ENCODE measurements at regions not wholly inside any gene's neighbourhood (a gene's known extent, or its start where the extent isn't known, plus 50 kb on each side); places are given as distances from the start of the nearest gene placed in this dataset.

- peak; percentile 27 for DNase-seq (ENCODE audit: extremely low read depth, low read depth)
- TF ChIP-seq CTCF (IDR thresholded peaks at IDR 0.05; ENCODE audit: low read depth, low read length, missing control alignments) = no peak
- H3K4me3 ChIP-seq (replicated peaks; ENCODE audit: low read depth, low read length) = no peak overlapping the region
Measured at GRCh38 chr20:52552181-52552872, 360.7 kb upstream of the ZFP64 start.

- no peak for TF ChIP-seq CTCF (IDR thresholded peaks at IDR 0.05; ENCODE audit: low read depth, low read length, missing control alignments)
- H3K4me3 ChIP-seq (replicated peaks; ENCODE audit: low read depth, low read length) = no peak overlapping the region
- no peak for DNase-seq (ENCODE audit: extremely low read depth, low read depth)
Measured at GRCh38 chr20:52542131-52542530, 350.6 kb upstream of the ZFP64 start.

- TF ChIP-seq CTCF (IDR thresholded peaks at IDR 0.05; ENCODE audit: low read depth, low read length, missing control alignments) = no peak
- H3K4me3 ChIP-seq (replicated peaks; ENCODE audit: low read depth, low read length) = no peak overlapping the region
- no peak for DNase-seq (ENCODE audit: extremely low read depth, low read depth)
Measured at GRCh38 chr20:52540509-52540908, 348.9 kb upstream of the ZFP64 start.

- no peak for DNase-seq (ENCODE audit: extremely low read depth, low read depth)
- no peak for TF ChIP-seq CTCF (IDR thresholded peaks at IDR 0.05; ENCODE audit: low read depth, low read length, missing control alignments)
- no peak overlapping the region for H3K4me3 ChIP-seq (replicated peaks; ENCODE audit: low read depth, low read length)
Measured at GRCh38 chr20:52539891-52540290, 348.3 kb upstream of the ZFP64 start.

GRCh38 chr20:52536841-52537400 lies 345.3 kb upstream of the ZFP64 start:
- TF ChIP-seq CTCF (IDR thresholded peaks at IDR 0.05; ENCODE audit: low read depth, low read length, missing control alignments) = no peak
- no peak overlapping the region for H3K4me3 ChIP-seq (replicated peaks; ENCODE audit: low read depth, low read length)
- DNase-seq (ENCODE audit: extremely low read depth, low read depth) = peak; percentile 16

- H3K4me3 ChIP-seq (replicated peaks; ENCODE audit: low read depth, low read length) = no peak overlapping the region
- no peak for TF ChIP-seq CTCF (IDR thresholded peaks at IDR 0.05; ENCODE audit: low read depth, low read length, missing control alignments)
- no peak for DNase-seq (ENCODE audit: extremely low read depth, low read depth)
Measured at GRCh38 chr20:52536040-52536439, 344.5 kb upstream of the ZFP64 start.

Data from HFF-Myc (cell line).